NCI-H510A (cell line): ENCODE measurements at regions not wholly inside any gene's neighbourhood (a gene's known extent, or its start where the extent isn't known, plus 50 kb on each side); places are given as distances from the start of the nearest gene placed in this dataset.
"Not testable (repeated sequence)": the region's sequence is repeated elsewhere in the genome, so short reads cannot be mapped to it uniquely, and the experiment has no call there.

Source experiments
- DNase-seq: peaks from one replicate; lab custom pipeline; 2025; lab: John Stamatoyannopoulos, UW

GRCh38 chr1:235059221-235059620 is 69.4 kb downstream of the TOMM20 start:
- DNase-seq = no peak

GRCh38 chr1:235058695-235059094 is 69.9 kb downstream of the TOMM20 start:
- DNase-seq = no peak

- DNase-seq = no peak
Observed at GRCh38 chr1:235057385-235058306, 71.0 kb downstream of the TOMM20 start.

- no peak for DNase-seq
Observed at GRCh38 chr1:235056937-235057336, 71.7 kb downstream of the TOMM20 start.

- DNase-seq = no peak
Observed at GRCh38 chr1:235054936-235055335, 73.7 kb downstream of the TOMM20 start.

GRCh38 chr1:235054466-235054865 is 74.2 kb downstream of the TOMM20 start:
- no peak for DNase-seq

GRCh38 chr1:235052067-235053008 is 76.3 kb downstream of the TOMM20 start:
- no peak for DNase-seq

GRCh38 chr1:235051521-235051920 is 77.1 kb downstream of the TOMM20 start:
- DNase-seq = no peak

- DNase-seq = no peak
Observed at GRCh38 chr1:235050911-235051360, 77.7 kb downstream of the TOMM20 start.

GRCh38 chr1:235049716-235050378 is 78.8 kb downstream of the TOMM20 start:
- DNase-seq = not testable (repeated sequence)

GRCh38 chr1:235049217-235049616 is 79.4 kb downstream of the TOMM20 start:
- DNase-seq = no peak

GRCh38 chr1:235047331-235047871 is 81.2 kb downstream of the TOMM20 start:
- DNase-seq = no peak

GRCh38 chr1:235045921-235046601 is 82.6 kb downstream of the TOMM20 start:
- no peak for DNase-seq

GRCh38 chr1:235045034-235045690 is 83.5 kb downstream of the TOMM20 start:
- DNase-seq = no peak

GRCh38 chr1:235043234-235043633 is 85.4 kb downstream of the TOMM20 start:
- no peak for DNase-seq

- DNase-seq = no peak
Observed at GRCh38 chr1:235038701-235039100, 89.9 kb downstream of the TOMM20 start.

GRCh38 chr1:235035928-235036327 is 92.7 kb downstream of the TOMM20 start:
- no peak for DNase-seq

GRCh38 chr1:235030919-235031596 is 97.6 kb downstream of the TOMM20 start:
- no peak for DNase-seq

- DNase-seq = no peak
Observed at GRCh38 chr1:235027862-235028250, 100.8 kb downstream of the TOMM20 start.
